A549 (cell line): ENCODE measurements at regions not wholly inside any gene's neighbourhood (a gene's known extent, or its start where the extent isn't known, plus 50 kb on each side); places are given as distances from the start of the nearest gene placed in this dataset.

Source experiments
- CEBPB ChIP-seq, 2 experiments: fragments of >200 bp in 1 of 2; sonication (Bioruptor Twin) in 1 of 2; formaldehyde crosslinking in 1 of 2; IDR thresholded peaks; 2 replicates each; pipeline ENCODE4 v1.6.1; 2012 to 2016
- CTCF ChIP-seq: fragments of >200 bp; sonication (Bioruptor Twin); formaldehyde crosslinking; IDR thresholded peaks from 3 replicates; pipeline ENCODE4 v1.5.1; 2016
- FOSL2 ChIP-seq, 2 experiments: fragments of 450-650 bp in 1 of 2; fragments of >200 bp in 1 of 2; sonication (Bioruptor Twin) in 1 of 2; formaldehyde crosslinking; IDR thresholded peaks; 2 replicates each; pipeline versions ENCODE4 v1.5.0 to v1.6.1; 2016 to 2020; ENCODE audit warnings: mild to moderate bottlenecking in 1 of 2, moderate library complexity in 1 of 2
- HMGXB4 ChIP-seq: fragments of 250-450 bp; sonication (Bioruptor Pico); IDR thresholded peaks from 2 replicates; pipeline ENCODE4 v1.5.0; 2021; ENCODE audit warnings: mild to moderate bottlenecking, moderate library complexity, borderline replicate concordance
- JUN ChIP-seq, 2 experiments: fragments of >200 bp; sonication (Bioruptor Twin); formaldehyde crosslinking; IDR thresholded peaks; 2 replicates in 1 of 2; 3 replicates in 1 of 2; pipeline ENCODE4 v1.6.1; 2016 to 2017
- JUNB ChIP-seq: fragments of >200 bp; sonication (Bioruptor Twin); formaldehyde crosslinking; IDR thresholded peaks from 2 replicates; pipeline ENCODE4 v1.6.1; 2016
- MAX ChIP-seq: IDR thresholded peaks from 2 replicates; pipeline ENCODE4 v1.6.1; 2012
- MYC ChIP-seq: IDR thresholded peaks from 2 replicates; pipeline ENCODE4 v1.6.1; 2012; ENCODE audit warnings: mild to moderate bottlenecking, inconsistent platforms, low read length, improper control_type of control experiment, borderline replicate concordance
- NR3C1 ChIP-seq: fragments of >200 bp; sonication (Bioruptor Twin); formaldehyde crosslinking; IDR thresholded peaks from 3 replicates; pipeline ENCODE4 v1.6.1; 2017
- PBX3 ChIP-seq: IDR thresholded peaks from 2 replicates; pipeline ENCODE4 v1.6.1; 2012
- POLR2A ChIP-seq: IDR thresholded peaks from 2 replicates; pipeline ENCODE4 v1.6.1; 2012; ENCODE audit warnings: mild to moderate bottlenecking, low read length
- RAD21 ChIP-seq, 2 experiments: fragments of >200 bp in 1 of 2; sonication (Bioruptor Twin) in 1 of 2; formaldehyde crosslinking in 1 of 2; IDR thresholded peaks in 1 of 2; conservative IDR thresholded peaks in 1 of 2; 2 replicates in 1 of 2; 3 replicates in 1 of 2; pipeline ENCODE4 v1.6.1; 2012 to 2018; ENCODE audit warnings: inconsistent platforms in 1 of 2
- REST ChIP-seq: fragments of 200-600 bp; sonication (generic); IDR thresholded peaks from 2 replicates; pipeline ENCODE4 v1.6.1; 2016; ENCODE audit warnings: antibody characterized with exemption, mild to moderate bottlenecking, moderate library complexity

GRCh38 chr2:221200184-221200839 is 371.8 kb downstream of the EPHA4 start:
- TF ChIP-seq POLR2A (no peak), REST (no peak), MYC (no peak), JUN (IDR thresholded peaks at IDR 0.05) (no peak), CTCF (no peak), FOSL2 (IDR thresholded peaks at IDR 0.05) (no peak), FOSL2 (CRISPR knock-in tag; IDR thresholded peaks at IDR 0.05) (no peak), RAD21 (conservative IDR thresholded peaks at IDR 0.05 in 1 of 2, IDR thresholded peaks at IDR 0.05 in 1 of 2) (no peak), JUNB (no peak), HMGXB4 (CRISPR knock-in tag) (no peak), CEBPB (IDR thresholded peaks at IDR 0.05) (no peak), PBX3 (no peak), NR3C1 (no peak), MAX (no peak)
